C4-2B (cell line): ENCODE measurements at regions not wholly inside any gene's neighbourhood (a gene's known extent, or its start where the extent isn't known, plus 50 kb on each side); places are given as distances from the start of the nearest gene placed in this dataset.

ENCODE experiments used
- ZFX ChIP-seq: fragments of 450-650 bp; IDR thresholded peaks from 2 replicates; pipeline ENCODE4 v1.6.1; 2017
- TF ChIP-seq, protein P1 (sequence below): fragments of 450-650 bp; conservative IDR thresholded peaks from 2 replicates; pipeline ENCODE4 v1.5.1; 2017; ENCODE audit warnings: mild to moderate bottlenecking

DNA sequence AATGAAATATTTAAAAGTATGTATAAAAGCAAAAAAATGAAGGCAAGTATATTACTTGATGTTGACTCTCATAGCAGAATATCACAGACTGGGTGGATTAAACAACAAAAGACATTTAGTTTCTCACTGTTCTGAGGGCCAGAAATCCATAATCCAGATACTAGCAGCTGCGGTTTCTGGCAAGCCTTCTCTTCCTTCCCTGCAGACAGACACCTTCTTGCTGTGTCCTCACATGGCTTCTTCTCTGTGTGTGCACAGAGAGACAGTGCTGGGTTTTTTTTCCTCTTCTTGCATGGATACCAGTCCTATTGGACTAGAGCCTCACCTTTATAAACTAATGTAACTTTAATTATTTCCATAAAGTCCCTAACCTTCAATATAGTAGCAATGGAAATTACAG lies 127.9 kb upstream of the AKR1E2 start:
- no peak for TF ChIP-seq ZFX
- TF ChIP-seq, protein P1, sequence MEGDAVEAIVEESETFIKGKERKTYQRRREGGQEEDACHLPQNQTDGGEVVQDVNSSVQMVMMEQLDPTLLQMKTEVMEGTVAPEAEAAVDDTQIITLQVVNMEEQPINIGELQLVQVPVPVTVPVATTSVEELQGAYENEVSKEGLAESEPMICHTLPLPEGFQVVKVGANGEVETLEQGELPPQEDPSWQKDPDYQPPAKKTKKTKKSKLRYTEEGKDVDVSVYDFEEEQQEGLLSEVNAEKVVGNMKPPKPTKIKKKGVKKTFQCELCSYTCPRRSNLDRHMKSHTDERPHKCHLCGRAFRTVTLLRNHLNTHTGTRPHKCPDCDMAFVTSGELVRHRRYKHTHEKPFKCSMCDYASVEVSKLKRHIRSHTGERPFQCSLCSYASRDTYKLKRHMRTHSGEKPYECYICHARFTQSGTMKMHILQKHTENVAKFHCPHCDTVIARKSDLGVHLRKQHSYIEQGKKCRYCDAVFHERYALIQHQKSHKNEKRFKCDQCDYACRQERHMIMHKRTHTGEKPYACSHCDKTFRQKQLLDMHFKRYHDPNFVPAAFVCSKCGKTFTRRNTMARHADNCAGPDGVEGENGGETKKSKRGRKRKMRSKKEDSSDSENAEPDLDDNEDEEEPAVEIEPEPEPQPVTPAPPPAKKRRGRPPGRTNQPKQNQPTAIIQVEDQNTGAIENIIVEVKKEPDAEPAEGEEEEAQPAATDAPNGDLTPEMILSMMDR = no peak
